Adrenal gland (tissue), 5 donors: ENCODE measurements at regions not wholly inside any gene's neighbourhood (a gene's known extent, or its start where the extent isn't known, plus 50 kb on each side); places are given as distances from the start of the nearest gene placed in this dataset.

ENCODE experiments used
- CTCF ChIP-seq, 6 experiments: fragments of 450-650 bp in 4 of 6; fragments of 200-600 bp in 2 of 6; sonication (generic) in 1 of 6; IDR thresholded peaks; 1 replicate in 5 of 6; 2 replicates in 1 of 6; pipeline versions ENCODE4 v1.5.1 to v1.8.0; 2016 to 2021; ENCODE audit warnings: antibody characterized with exemption in 6 of 6, mild to moderate bottlenecking in 2 of 6, moderate library complexity in 1 of 6
- POLR2A ChIP-seq, 2 donors: fragments of 450-650 bp; IDR thresholded peaks; one replicate each; pipeline ENCODE4 v1.6.1; 2017; ENCODE audit warnings: antibody characterized with exemption in 2 of 2, mild to moderate bottlenecking in 2 of 2, moderate library complexity in 1 of 2
- donor health status: DM: no; HTN: no; CAD: no.

DNA sequence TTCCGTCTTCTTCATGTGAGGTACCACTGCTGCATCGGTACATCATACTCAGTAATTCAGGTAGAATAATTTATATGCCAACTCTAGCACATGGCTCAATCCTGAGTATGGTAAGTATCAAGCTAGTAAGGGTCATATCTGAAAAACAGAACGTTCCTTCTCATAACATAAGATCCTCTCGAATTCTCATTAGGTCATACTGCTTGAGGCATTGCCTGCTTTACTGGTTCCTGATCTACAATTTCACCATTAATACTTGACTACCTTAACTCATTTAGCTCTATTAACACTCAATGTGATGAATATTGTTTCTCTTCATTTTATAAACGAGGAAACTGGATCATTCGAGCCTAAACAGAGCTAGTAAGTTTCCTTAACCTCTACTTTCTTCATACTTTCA lies 871.6 kb downstream of the BRINP3 start:
- no peak for TF ChIP-seq CTCF (IDR thresholded peaks at IDR 0.05)
- TF ChIP-seq POLR2A (IDR thresholded peaks at IDR 0.05) = no peak
